HG02588 (cell line): ENCODE measurements at regions not wholly inside any gene's neighbourhood (a gene's known extent, or its start where the extent isn't known, plus 50 kb on each side); places are given as distances from the start of the nearest gene placed in this dataset.
"Not testable (repeated sequence)": the region's sequence is repeated elsewhere in the genome, so short reads cannot be mapped to it uniquely, and the experiment has no call there.

ENCODE experiments used
- ATAC-seq: cut with Tn5 transposase; IDR thresholded peaks from one replicate; pipeline ENCODE4 v1.9.1; 2021; ENCODE audit warnings: mild to moderate bottlenecking, moderate library complexity; ENCODE audit not compliant: unreplicated experiment

DNA sequence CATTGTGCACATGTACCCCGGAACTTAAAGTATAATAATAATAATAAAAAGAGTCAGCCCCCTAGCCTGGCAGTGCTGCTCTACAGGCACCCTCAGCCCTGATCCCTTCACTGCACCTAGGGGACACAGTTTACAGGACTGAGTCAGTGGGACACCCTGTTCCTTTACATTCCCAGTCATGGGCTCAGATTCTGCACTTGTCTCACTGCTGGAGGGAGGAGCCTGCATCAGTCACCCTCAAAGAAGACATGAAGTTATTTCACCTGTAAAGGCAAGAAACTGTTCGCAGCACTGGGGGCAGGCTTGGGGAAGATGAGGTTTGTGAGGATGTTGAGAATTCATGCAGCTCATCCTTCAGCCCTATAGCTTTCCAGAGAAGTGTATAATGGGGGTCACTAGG is 50.7 kb upstream of the VPREB1 start:
- ATAC-seq: no peak

DNA sequence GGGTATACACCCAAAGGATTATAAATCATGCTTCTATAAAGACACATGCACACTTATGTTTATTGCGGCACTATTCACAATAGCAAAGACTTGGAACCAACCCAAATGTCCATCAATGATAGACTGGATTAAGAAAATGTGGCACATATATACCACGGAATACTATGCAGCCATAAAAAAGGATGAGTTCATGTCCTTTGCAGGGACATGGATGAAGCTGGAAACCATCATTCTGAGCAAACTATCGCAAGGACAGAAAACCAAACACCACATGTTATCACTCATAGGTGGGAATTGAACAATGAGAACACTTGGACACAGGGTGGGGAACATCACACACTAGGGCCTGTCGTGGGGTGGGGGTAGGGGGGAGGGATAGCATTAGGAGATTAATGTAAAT is 51.1 kb upstream of the VPREB1 start:
- not testable (repeated sequence) for ATAC-seq

DNA sequence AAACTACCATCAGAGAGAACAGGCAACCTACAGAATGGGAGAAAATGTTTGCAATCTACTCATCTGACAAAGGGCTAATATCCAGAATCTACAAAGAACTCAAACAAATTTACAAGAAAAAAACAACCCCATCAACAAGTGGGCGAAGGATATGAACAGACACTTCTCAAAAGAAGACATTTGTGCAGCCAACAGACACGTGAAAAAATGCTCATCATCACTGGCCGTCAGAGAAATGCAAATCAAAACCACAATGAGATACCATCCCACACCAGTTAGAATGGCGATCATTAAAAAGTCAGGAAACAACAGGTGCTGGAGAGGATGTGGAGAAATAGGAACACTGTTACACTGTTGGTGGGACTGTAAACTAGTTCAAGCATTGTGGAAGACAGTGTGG is 51.6 kb upstream of the VPREB1 start:
- not testable (repeated sequence) for ATAC-seq

DNA sequence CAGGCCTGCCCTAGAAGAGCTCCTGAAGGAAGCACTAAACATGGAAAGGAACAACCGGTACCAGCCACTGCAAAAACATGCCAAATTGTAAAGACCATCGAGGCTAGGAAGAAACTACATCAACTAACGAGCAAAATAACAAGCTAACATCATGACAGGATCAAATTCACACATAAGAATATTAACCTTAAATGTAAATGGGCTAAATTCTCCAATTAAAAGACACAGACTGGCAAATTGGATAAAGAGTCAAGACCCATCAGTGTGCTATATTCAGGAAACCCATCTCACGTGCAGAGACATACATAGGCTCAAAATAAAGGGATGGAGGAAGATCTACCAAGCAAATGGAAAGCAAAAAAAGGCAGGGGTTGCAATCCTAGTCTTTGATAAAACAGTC is 54.8 kb upstream of the VPREB1 start:
- not testable (repeated sequence) for ATAC-seq

DNA sequence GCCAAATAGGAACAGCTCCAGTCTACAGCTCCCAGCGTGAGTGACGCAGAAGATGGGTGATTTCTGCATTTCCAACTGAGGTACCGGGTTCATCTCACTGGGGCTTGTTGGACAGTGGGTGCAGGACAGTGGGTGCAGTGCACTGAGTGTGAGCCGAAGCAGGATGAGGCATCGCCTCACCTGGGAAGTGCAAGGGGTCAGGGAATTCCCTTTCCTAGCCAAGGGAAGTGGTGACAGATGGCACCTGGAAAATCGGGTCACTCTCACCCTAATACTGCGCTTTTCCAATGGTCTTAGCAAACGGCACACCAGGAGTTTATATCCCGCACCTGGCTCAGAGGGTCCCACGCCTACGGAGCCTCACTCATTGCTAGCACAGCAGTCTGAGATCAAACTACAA is 56.7 kb upstream of the VPREB1 start:
- not testable (repeated sequence) for ATAC-seq

DNA sequence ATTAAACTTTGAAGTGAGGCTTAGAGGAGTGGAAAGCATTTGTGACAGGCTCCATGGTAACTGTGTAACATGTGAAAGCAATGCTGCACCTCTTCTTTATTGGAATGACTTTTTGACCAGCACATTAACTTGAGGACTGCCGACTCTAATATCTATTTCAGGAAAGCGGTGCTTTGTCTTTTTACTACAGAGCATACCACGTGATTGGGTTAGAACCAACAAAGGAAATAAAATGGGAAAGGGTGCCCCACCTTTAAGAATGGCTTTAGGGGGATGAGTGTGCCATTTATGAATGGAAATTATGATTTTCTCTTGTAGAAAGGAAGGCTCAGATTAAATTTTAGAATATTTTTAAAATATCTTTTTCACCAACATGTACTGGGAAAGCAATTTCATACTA is 57.3 kb upstream of the VPREB1 start:
- ATAC-seq: no peak

DNA sequence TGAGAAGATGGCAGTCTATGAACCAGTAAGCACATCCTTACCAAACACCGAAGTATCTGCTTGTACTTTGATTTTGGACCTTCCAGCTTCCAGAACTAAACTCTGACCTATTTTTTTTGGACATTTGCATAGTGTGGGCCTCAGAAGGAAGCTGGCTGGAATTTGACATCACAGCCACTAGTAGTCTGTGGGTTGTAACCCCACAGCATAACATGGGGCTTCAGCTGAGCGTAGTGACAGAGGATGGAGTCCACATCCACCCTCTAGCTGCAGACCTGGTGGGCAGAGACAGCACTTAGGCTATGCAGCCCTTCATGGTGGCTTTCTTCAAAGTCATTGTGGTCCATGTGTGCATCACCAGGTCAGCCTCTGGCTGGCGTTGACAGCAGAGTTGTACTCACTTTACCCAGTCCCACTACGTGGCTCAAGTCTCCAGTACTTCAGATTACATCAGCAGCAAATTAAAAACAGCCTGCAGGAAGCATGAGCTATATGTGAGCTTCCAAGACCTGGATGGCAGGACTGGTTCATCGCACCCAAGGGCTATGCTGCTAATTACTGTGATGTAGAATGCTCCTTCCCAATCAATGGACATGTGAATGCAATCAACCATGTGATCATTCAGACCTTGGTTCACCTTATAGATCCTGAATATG is 58.6 kb upstream of the VPREB1 start:
- ATAC-seq: no peak

DNA sequence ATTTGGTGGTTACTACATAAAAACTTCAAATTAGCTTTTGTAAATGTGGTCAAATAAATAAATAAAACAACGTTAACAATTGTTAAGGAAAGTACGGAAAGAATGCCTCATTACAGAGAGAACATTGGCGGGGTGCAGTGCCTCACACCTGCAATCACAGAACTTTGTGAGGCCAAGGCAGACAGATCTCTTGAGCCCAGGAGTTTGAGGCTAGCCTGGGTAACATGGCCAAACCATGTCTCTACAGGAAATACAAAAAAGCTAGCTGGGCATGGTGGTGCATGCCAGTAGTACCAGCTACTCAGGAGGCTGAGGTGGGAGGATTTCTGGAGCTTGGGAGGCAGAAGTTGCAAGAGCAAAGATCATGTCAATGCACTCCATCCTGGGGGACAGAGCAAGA is 59.4 kb upstream of the VPREB1 start:
- ATAC-seq: no peak

DNA sequence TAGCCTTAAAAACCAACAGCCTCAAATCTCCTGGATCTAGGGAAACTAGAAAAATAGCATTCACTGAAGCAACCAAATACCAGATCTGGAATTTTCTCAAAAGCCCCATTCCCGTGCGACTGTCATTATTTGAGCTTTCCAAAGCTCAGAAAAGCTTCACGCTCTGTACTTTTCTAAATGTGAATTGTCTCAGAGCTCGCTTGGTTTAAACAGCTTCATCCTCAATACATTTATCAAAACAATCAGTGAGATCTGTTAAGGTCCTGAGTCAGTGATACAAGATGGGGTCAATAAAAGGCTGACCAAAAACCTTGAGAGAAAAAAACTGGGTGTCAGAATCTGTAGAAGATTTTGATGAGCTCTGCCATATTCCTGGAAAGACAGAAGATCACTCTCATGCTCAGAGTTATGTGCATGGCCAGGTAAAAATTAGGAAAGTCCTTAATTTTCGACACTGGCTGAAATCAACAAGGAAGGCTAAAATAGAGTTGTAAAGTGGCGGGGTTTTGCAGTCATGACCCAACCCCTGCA is 60.2 kb upstream of the VPREB1 start:
- ATAC-seq: no peak

DNA sequence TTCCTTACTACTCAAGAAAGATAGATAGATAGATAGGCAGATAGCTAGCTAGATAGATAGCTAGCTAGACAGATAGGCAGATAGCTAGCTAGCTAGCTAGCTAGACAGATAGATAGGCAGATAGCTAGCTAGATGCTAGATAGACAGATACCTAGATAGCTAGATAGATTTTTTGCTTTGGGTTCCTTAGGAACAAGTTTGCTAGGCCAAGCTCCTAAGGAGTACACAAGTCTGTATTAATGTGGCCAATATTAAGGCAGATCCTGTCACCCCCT is 61.7 kb upstream of the VPREB1 start:
- ATAC-seq: no peak

DNA sequence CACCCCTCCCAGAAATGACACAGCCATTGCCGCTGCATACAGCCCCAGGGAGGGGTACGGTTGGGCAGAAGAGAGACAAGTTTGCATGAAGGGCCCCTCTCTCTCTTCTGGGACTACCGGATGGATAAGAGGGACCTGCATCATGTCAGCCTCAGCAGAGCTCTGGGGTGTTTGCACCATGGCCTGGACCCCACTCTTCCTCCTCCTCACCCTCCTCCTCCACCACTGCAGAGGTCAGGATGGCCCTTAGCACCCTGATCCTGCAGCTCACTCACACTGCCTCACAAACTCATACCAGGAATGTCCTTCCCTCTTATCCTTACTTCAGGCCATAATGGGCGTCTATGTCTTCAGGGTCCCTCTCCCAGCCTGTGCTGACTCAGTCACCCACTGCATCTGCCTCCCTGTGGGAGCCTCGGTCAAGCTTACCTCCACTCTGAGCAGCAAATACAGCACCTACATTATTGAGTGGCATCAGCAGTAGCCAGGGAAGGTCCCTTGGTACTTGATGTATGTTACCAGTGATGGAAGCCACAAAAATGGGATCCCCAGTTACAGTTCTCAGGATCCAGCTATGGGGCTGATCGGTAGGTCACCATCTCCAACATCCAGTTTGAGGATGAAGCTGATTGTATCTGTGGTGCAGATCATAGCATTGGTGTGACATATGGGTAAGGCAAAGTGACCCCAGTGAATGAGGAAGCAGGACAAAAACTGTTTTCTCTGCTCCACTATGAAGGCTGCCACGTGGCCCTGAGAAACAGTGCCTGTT is 62.2 kb upstream of the VPREB1 start:
- no peak for ATAC-seq

DNA sequence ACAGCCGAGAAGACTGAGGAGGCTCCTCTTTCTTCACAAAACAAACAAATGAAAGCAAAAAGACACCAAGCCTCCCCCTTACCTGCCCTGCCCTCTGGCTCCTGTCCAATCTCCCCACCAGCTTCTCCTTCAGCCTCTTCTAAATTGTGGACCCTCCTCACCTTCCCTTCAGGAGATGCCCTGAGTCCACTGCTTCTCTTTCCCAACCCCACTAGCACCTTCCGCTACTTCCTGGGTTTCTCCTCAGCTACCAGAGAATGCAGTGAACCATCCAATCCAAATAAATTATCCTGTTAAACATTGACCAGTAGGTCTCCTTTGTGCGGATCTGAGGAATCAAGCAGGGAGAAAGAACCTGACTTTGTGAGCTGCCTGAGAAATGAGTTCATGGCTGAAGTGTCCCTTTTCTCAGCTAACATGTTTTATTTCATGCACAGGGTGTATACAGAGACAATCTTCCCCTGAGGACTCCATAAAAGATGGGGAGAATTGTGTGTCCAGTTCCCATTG is 63.2 kb upstream of the VPREB1 start:
- ATAC-seq: no peak

DNA sequence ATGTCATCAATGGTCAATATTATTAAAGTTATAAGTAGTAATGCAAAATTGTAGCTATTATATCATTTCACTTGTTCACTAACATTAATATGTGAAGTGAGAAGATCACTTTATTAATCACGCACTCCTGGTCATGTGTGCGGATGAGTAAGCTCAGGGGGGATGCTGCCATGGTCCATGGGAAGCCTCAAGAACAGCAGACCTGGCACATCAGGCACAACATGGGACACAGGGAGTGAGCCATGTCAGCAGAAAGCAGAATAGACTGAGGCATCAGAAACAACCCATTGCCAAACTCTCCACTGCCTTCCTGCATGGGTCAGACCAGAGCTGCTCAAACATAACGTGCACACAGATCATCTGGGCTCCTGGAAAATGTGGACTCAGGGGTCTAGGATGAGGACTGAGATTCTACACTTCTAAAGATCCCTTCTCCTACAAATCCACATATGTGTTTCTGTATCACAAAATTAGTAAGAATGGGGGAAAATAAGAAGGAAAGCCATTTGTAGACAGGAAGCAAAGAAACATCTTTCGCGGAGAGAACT is 63.8 kb upstream of the VPREB1 start:
- no peak for ATAC-seq

DNA sequence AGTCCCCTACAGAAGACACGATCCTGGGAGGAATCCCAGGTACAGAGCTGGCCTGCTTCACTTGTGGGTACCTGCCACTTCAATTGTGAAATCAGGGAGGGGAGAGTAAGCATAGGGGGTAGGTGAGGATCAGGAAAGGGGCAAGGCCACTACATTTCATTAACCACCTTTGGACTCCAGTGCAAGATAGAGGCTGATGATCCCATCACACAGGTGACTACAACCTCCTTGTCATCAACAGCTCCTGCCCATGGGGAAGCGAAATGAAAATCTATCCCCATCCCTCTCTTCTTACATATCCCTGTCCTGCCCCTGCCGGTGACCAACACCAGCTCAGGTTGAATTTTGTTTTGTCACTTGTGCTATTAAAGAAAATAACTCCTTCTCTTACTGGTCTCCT is 64.7 kb upstream of the VPREB1 start:
- no peak for ATAC-seq

DNA sequence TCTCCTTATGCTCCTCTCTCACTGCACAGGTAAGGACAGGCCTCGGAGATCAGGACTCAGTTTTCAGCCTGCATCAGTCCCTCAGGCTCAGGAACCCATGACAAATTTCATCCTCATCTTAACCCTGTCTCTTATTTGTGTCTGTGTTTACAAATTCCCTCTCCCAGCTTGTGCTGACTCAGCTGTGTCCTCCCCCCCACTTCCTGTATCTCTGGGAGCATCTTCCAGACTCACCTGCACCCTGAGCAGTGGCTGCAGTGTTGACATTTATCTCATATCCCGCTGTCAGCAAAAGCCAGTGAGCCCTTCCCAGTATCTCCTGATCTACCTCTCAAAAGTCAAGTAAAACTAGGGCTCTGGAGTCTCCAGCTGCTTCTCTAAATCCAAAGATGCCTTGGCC is 65.6 kb upstream of the VPREB1 start:
- no peak for ATAC-seq

DNA sequence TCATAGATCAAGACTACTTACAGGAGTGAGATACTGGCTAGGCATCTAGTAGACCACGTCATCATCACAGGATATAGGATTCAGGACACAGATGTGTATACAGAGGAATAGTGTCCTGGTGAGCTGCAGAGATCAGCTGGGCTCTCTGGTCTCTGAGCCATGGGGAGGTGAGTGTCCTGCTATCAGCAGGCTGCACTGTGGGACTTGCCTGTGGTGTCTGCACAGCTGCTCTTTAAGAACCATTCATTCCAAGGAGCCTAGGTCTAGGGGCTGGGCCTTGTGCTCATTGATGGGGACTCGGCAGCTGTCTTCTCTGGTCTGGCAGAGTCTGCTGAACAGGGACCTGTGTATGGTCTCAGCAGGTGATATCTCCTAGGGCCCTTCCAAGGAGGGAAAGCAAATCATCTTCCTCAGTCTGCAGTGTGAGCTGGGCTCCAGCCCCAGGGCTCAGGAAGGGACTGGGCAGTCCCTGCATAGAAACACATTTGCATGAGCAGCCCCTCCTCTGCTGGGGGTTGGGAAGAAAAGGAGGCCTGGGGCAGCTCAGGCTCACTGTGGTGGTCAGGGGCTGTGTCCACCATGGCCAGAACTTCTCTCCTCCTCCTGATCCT is 66.1 kb upstream of the VPREB1 start:
- no peak for ATAC-seq

DNA sequence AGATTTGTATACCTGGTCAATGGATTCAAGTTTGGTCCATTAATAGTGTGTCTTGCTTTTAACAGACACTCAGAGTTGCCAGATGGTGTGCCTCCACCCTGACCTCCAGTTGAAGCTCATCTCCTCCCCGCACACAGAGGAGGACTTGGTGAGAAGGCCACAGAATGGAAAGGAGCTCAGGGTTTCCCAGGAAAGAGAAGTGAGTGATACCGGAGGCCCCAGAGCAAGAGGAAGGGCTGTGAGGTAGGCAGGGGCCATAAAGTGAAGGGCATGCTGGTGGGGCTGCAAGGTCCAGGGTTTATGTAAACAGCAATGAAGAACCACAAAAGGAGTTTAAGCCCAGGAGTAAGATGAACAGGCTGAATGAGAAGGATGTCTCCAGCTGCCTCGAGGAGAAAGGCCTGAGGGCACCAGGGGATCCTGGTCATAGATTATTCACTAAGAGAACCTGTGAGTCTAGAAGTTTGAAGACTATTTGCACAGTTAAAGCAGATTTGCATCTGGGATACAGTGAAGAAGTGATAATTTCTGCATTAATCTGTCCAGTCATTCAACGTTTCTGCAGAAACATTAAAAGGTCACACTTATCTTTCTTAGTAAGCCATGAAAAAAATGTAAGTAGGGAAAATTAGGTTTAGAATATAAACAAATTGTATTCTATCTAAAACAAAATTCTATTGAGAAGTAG is 67.5 kb upstream of the VPREB1 start:
- no peak for ATAC-seq

DNA sequence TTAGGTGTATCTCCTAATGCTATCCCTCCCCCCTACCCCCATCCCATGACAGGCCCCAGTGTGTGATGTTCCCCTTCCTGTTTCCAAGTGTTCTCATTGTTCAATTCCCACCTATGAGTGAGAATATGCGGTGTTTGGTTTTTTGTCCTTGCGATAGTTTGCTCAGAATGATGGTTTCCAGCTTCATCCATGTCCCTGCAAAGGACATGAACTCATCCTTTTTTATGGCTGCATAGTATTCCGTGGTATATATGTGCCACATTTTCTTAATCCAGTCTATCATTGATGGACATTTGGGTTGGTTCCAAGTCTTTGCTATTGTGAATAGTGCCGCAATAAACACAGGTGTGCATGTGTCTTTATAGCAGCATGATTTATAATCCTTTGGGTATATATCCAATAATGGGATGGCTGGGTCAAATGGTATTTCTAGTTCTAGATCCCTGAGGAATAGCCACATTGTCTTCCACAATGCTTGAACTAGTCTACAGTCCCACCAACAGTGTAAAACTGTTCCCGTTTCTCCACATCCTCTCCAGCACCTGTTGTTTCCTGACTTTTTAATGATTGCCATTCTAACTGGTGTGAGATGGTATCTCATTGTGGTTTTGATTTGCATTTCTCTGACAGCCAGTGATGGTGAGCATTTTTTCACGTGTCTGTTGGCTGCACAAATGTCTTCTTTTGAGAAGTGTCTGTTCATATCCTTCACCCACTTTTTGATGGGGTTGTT is 71.5 kb upstream of the VPREB1 start:
- not testable (repeated sequence) for ATAC-seq

DNA sequence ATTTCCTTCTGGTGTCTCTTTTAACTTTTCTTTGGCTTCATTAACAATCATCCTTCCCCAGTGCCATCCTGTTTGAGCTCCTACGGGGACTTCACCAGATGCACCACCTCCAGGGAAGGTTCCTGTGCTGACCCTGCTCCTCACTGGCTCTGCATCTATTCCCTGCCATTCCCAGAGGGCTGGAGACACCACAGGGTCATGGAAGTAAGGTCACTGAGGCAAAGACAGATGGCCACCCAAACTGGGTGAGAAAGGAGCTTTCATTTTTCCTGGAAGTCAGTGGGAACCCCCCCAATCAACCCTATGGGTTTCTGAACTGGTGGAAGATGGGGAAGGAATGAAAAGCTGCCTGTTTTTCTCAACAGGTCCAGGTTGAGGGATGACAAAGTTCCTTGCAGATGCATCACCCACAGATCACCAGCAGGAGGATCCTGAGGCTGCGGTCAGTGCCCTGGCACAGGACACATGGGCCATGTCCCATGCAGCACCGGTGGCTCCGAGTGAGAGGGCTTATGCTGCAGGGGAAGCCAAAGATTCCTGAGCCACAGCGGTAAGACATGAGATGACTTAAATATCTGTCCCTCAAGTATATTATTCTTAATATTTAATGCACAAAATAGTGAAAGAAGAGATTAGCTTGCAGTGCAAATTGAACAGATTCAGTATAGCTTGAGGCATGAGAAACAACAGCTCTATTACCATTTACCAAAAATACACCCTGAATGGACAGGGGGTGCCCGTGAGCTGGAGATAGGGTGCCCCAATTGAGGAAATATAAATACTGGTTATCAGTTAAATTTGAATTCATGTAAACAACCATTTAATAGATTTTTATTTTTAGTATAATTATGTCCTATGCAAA is 73.0 kb upstream of the VPREB1 start:
- ATAC-seq: no peak

DNA sequence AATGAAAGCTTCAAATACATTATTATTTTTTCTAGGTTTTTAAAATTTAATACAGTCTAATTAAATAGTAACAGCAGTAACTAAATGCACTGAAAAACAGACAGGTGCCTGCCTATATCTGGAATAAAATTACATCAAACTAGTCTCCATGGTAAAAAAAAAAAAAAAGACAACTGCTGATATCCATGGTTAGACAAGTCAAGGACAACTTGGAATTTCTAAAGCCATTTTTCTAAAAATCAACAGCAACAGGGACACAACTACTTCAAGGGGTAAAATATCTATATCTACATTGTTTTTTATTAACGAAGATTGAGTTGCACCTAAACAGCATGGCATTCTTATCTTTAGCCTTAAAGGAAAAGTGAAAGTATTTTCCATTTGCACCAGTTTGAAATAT is 74.7 kb upstream of the VPREB1 start:
- ATAC-seq: no peak
